ENCODE measurements at regions not wholly inside any gene's neighbourhood (a gene's known extent, or its start where the extent isn't known, plus 50 kb on each side); places are given as distances from the start of the nearest gene placed in this dataset.

- WGBS (ENCODE audit: extremely low coverage, insufficient read length, low lambda C conversion rate): no CpG with 5 or more reads among the region's 5 CpGs
- no peak overlapping the region for H3K9ac ChIP-seq (ENCODE audit: extremely low read depth, insufficient read length, low read length)
- H2BK5ac ChIP-seq (ENCODE audit: insufficient read length, low read length): no peak overlapping the region
- no peak overlapping the region for H2BK120ac ChIP-seq (ENCODE audit: low read depth, low read length, poor library complexity, severe bottlenecking)
- no peaks in the 10 kb centered on the region for H3K4me1 ChIP-seq (ENCODE audit: insufficient read depth, low read length)
- no peak overlapping the region for H2BK20ac ChIP-seq (ENCODE audit: low read depth, low read length, poor library complexity, severe bottlenecking)
- Mint-ChIP-seq H3K36me3 (ENCODE audit: insufficient read depth in 1 of 3, low read depth in 3 of 3) (peaks cover 0 to 3% (median 0%) of the 10 kb centered on the region in 3 experiments; a peak in 1 of 7 replicates), H3K27ac (no peak overlapping the region), H3K4me1 (no peaks in the 10 kb centered on the region), H3K4me3 (no peak overlapping the region), H3K9me3 (0 out of 5 replicates have a peak, but pooled peaks cover 0 to 3% of the 10 kb centered on the region in 2 experiments), H3K27me3 (ENCODE audit: low read depth) (peaks cover 4% of the 10 kb centered on the region)
- no peak overlapping the region for H2BK12ac ChIP-seq (ENCODE audit: insufficient read length, low read depth, low read length)
- no peaks in the 10 kb centered on the region for H4K20me1 ChIP-seq (ENCODE audit: control insufficient read depth, insufficient read depth, insufficient read length)
- no peak overlapping the region for H4K91ac ChIP-seq (ENCODE audit: insufficient read length, low read depth, low read length)
- H2AFZ ChIP-seq (ENCODE audit: low read length): no peak overlapping the region
- H3K56ac ChIP-seq (ENCODE audit: insufficient read length, low read depth, low read length): no peak overlapping the region
- no peaks in the 10 kb centered on the region for H3K9me3 ChIP-seq (ENCODE audit: control insufficient read depth, low read depth, low read length)
- H4K5ac ChIP-seq (ENCODE audit: insufficient read length, low read depth, low read length): no peak overlapping the region
- H2BK15ac ChIP-seq (ENCODE audit: low read depth, low read length): no peak overlapping the region
- H3K27me3 ChIP-seq (ENCODE audit: insufficient read depth, low read length): no peaks in the 10 kb centered on the region
- H3K18ac ChIP-seq (ENCODE audit: insufficient read length, low read depth, low read length): no peak overlapping the region
- no peaks in the 10 kb centered on the region for H3K79me2 ChIP-seq (ENCODE audit: insufficient read depth, low read length)
- no peaks in the 10 kb centered on the region for H3K79me1 ChIP-seq (ENCODE audit: insufficient read depth, low read depth, low read length, poor library complexity, severe bottlenecking)
- no peak for TF ChIP-seq CTCF (conservative IDR thresholded peaks at IDR 0.05)
- no peak overlapping the region for H3T11ph ChIP-seq (ENCODE audit: low read length)
- H3K23ac ChIP-seq (ENCODE audit: insufficient read length, low read depth, low read length): no peak overlapping the region
- H2AK5ac ChIP-seq (ENCODE audit: insufficient read length, low read length): no peak overlapping the region
- H3K27ac ChIP-seq (ENCODE audit: insufficient read length, low read depth, low read length): no peak overlapping the region
- no peak overlapping the region for H3K14ac ChIP-seq (ENCODE audit: insufficient read depth, low read length)
- DNase-seq: no peak
- no peak overlapping the region for H3K4me2 ChIP-seq (ENCODE audit: insufficient read depth, insufficient read length, low read length)
- H4K8ac ChIP-seq (replicated peaks; ENCODE audit: insufficient read length, low read depth, low read length): no peak overlapping the region
- no peaks in the 10 kb centered on the region for H3K23me2 ChIP-seq (ENCODE audit: insufficient read length, low read depth, low read length, poor library complexity, severe bottlenecking)
- H3K4ac ChIP-seq (ENCODE audit: low read depth, low read length): no peak overlapping the region
Measured at GRCh38 chr2:16482460-16482859, 183.2 kb downstream of the CYRIA start.

Data from H9 (cell line).